ENCODE measurements at regions not wholly inside any gene's neighbourhood (a gene's known extent, or its start where the extent isn't known, plus 50 kb on each side); places are given as distances from the start of the nearest gene placed in this dataset.

DNA sequence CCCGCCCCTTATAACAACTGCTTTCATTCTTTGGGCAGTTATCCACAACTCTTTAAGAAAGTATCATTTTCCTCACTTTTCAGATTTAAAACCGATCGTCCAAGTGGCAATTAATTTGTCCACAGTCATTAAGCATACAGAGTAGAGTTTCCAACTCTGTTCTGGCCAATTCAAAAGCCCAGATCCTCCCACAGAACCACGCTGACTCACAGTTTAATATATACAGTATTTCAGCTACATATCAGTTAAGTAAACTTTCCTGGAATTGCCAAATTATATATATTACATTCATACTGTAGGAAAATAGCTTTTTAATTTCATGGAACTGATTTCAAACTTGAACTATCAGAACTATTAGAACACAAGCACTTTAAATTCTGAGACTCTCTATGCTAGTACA is 163.8 kb upstream of the ESRRG start:
- no peak for DNase-seq (ENCODE audit: low read depth, low spot score)

DNA sequence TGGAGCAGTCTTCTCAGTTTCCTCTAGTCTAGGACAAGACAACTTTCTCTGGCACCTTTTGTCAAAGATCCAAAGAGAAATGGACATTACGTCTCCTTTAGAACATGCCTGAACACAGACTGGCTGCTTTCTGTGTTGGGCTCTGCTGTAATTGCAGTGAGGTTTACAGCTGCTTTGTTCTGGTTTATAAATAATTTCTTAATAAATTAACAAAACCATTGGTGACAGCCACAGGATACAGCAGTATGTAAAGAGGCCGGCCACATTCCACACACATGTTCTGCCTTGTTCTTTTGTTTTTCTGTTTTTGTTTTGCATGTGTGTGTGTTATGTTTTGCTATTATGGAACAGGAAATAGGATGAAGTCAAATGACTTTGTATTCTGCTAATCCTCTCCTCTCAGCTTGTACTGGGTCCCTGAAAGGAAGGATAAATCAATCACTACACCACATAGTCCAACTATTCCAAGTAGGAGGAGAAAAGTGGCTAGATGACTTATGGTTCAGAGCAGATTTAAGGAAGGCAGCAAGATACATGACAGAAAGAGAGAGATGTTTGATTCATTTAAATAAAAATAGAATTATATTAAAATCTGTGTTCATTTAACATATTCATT is 161.5 kb upstream of the ESRRG start:
- no peak for DNase-seq (ENCODE audit: low read depth, low spot score)

DNA sequence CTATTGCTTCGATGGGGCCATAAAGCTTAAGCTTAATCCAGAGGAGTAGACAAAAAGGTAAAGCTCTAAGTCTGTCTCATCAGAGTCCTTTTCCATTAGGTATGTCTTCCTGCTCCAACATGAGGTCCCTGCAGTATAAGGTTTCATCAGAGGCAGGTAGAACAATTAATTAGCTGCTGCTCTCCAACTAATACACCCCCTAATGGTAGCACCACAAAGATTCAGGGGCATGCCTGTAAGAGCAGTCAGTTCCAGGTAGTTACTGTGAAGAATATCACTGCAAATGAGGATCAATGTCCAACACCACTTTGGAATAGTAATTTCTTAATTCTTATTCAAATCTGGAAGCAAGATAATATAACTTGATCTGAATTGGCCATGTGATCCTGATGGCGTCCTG is 160.3 kb upstream of the ESRRG start:
- no peak for DNase-seq (ENCODE audit: low read depth, low spot score)

GRCh38 chr1:216881695-216882094 is 158.5 kb upstream of the ESRRG start:
- no peak for DNase-seq (ENCODE audit: low read depth, low spot score)

DNA sequence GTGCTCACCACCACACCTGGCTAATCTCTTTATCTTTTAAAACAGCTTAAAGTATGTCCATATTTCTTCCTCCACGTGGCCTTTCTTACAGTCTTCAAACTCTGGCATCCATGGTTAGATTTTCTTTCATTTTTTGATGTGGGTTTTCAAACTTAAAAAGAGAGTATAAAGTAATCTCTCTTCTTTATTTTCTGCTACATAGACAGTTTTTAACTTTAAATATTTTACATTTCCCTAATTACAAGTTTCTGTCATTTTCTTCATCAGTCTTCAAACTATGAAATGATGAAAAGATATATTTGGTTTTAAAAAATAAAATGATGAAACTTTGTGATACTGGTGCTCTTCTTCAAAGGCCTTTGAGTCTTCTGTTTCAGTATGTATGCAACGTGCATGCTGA is 143.5 kb upstream of the ESRRG start:
- no peak for DNase-seq (ENCODE audit: low read depth, low spot score)

DNA sequence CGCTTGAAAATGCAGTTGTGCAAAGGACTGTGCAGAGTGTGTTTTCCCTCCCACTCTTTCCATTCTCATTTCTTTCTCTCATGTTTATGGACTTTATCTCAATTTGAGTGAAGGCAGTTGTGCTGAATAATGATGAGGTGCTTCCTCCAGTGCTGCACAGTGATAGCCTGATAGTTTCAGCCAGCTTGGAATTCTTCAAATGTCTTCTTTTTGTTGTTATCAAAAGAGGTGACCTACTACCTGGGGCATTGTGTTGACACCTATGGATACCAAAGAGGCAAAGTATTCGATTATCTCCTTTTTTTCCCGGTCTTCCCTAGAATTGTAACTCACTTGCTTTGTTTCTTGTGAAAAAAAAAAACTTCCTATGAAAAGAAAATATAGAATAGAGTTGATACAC is 132.6 kb upstream of the ESRRG start:
- no peak for DNase-seq (ENCODE audit: low read depth, low spot score)

DNA sequence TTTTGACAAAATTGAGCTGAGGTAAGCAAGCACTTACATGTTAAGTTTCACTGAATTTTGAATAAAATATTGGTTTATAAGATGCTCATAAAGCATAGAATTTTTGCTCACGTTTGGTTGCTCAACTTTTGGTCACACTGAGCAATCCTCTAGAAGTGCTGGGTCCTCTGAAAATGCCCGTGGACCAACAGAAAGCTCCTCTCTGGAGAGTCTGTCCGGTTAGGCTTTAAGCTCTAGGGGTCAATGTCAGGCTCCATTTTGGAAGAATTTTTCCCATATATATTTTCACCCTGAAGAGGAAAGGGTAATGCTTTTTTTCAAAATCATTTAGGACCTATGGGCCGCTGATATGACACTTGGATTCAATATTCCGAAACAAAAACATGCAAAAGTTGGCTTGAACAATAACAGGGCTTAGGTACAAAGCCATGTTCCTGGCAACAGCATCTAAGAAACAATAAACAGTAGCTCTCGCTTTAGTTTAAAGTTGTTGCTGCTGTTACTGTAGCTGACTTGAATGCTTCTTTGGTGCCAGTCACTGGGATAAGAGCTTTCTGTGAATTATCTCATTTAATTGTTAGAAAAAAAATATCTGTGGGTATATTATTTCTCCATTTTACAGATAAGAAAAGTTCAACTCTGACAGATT is 131.7 kb upstream of the ESRRG start:
- no peak for DNase-seq (ENCODE audit: low read depth, low spot score)

- no peak for DNase-seq (ENCODE audit: low read depth, low spot score)
Measured at GRCh38 chr1:216851073-216851472, 127.8 kb upstream of the ESRRG start.

DNA sequence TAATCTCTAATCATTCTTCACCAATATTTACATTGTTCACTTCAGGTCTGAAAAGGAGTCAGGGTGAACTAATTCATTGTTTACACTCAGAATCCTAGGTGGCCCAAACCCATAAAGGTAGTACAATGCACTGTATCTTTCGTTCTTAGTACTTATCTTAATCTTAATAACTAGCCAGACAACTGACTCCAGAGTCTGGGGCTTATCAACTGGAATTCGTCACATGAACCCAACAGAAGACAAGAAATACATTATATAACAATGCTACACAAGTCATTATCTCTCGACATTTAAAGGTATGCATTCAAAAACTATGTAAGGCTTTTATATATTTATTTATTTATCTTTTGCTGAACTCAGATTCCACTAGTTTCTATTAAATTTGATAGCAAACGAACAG is 125.9 kb upstream of the ESRRG start:
- no peak for DNase-seq (ENCODE audit: low read depth, low spot score)

DNA sequence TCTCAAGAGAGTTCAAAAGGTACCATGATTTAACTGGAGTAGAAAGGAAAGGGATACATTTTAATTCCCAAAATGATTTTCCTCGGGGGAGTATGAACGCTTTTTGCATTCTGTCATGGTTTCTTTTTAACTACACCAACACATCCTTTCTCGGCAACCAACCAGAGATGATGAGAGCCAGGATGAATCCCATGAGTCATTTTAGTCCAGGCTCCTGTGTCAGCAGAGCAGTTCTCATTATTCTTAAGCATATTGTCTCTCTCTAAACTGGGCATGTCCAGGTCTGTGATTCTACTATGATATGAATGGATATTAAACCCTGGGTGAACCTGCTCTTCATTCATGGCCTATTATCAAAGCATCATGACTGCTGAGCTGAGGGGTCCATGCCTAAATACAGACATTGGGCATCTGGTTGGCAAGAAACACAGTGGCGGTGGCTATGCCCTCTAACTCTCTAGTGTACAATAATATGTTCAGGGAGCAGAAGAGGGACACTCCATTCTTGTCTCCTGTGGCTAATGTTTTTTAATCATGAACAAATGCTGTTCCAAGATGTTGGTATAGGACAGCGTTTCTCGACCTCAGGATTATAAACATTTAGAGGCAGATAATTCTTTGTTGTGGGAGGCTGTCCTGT is 124.3 kb upstream of the ESRRG start:
- DNase-seq (ENCODE audit: low read depth, low spot score), result no peak

DNA sequence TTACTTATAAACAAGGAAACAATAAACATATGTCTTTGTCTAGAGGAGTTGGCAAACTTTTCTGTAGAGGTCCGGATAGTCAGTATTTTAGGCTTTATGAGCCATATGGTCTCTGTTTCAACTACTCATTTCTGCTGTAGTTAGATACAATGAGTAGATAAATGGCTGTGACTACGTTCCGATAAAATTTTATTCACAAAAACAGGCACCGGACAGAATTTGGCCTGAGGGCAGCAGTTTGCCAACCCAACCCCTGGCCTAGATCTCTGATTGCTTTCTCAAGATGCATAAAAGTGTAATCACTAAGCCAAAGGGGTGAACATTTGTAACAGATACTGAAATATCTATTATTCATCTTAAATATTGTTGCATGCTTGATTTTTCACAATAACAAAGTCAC is 123.1 kb upstream of the ESRRG start:
- DNase-seq (ENCODE audit: low read depth, low spot score), result no peak

DNA sequence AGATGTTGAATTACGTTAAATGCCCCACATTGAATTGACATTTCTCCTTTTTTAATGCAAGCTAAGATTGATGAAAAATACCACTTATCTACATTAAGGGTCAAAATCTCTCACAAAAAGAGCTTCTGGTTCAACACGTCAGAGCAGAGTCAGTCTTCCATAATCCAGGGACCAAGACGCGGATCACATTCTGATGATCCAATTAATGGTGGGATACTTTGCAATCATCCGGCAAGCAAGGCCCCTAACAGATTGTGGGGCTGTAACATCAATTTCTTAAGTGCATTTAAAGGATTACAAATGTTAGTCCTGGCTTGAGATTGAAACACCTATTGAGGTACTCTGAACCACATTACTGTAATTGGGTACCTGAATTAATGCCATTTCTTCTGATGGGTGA is 120.2 kb upstream of the ESRRG start:
- DNase-seq (ENCODE audit: low read depth, low spot score), result no peak

- no peak for DNase-seq (ENCODE audit: low read depth, low spot score)
Measured at GRCh38 chr1:216841165-216841564, 117.9 kb upstream of the ESRRG start.

GRCh38 chr1:216836316-216836715 is 113.1 kb upstream of the ESRRG start:
- DNase-seq (ENCODE audit: low read depth, low spot score), result no peak

DNA sequence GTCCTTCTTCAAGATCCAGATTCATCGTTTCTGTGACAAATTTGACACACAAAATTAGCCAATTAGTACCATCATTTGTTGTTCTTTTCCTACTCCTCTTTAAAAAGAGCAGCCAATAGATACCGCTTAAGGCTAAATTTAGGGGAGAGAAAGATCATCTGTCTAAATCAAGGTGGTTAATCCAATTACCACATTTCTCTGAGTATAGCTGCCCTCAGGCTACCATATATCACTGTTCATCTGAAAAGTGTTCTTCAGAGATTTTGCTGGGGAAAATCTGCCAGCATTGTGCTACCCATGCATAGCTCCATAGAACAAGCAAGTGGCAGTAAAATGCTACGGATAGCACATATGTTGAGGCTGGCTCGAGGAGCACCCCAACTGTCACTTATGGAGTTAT is 110.3 kb upstream of the ESRRG start:
- DNase-seq (ENCODE audit: low read depth, low spot score), result no peak

GRCh38 chr1:216832192-216832591 is 109.0 kb upstream of the ESRRG start:
- DNase-seq (ENCODE audit: low read depth, low spot score), result no peak

GRCh38 chr1:216830424-216831210 is 107.4 kb upstream of the ESRRG start:
- no peak for DNase-seq (ENCODE audit: low read depth, low spot score)

- no peak for DNase-seq (ENCODE audit: low read depth, low spot score)
Measured at GRCh38 chr1:216827251-216827650, 104.0 kb upstream of the ESRRG start.

- DNase-seq (ENCODE audit: low read depth, low spot score), result no peak
Measured at GRCh38 chr1:216826646-216827045, 103.4 kb upstream of the ESRRG start.

DNA sequence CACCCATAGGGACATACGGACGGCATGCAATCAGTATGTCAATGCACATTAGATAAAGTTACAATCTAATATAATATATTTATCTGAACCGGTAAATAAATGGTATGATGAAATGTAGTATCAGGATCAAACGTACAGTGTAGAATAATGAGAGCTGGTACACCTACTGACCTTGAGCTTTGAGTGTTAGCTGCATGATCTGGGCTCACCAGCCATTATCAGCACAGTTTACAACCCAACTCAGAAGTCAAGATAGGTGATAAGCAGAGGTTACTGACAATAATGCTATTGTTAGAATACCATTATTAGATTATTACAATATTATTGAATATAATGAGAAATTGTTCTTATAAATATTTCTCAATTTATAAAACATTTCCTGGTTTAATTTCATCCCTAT is 103.0 kb upstream of the ESRRG start:
- DNase-seq (ENCODE audit: low read depth, low spot score), result no peak

DNA sequence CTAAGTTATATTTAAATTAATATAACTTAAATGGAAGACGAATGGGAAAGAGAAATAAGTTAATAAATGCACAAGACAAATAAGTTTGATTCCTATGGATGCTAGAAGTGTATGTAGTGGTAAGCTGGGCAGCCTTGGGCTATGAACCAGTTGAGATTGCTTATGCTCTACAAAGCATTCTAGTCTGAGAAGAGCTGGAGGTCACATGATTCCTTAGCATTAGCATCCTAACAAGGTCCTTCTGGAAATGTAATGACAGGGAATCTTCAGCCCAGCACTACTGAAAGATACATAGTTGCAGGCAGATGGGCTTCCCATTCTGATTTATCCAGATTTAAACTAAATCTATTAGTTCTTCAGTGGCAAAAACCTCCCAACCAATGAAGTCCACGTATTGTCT is 102.3 kb upstream of the ESRRG start:
- DNase-seq (ENCODE audit: low read depth, low spot score), result no peak

DNA sequence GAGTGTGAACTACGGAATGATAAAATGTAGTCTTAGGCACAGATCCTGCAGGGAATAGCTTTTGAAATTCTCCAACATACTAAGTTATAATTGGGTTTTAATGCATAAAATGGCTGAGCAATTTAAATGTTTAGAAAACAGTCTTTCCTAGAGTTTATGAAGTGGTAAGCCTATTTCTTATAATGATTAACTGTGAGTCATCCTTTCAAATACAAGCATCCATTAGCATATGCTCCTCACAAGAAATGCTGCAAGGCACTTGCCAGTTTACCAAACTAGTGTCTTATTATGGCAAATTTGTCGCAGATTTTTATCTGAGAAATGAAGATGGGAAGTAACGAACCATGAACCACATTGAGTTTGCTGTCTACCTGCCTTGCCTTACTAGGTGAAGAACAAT is 101.3 kb upstream of the ESRRG start:
- DNase-seq (ENCODE audit: low read depth, low spot score), result no peak

DNA sequence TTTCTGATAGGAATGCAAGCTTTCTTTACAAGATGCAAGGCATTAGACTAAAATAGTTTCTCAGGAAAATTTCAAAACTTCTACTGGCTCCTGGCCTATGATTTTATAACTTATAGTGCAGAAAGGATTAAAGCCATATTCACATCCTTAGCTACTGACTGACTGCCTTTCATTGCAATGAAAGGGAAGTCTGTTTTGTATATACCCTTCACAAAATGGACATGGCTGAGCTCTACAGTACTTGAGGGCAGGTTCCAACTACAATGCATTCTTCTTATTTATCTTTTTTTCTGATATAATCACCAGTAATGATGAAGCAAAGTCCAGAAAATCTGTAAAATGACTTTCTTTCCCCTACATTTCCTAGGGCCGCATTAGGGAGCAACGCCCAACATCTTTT is 100.5 kb upstream of the ESRRG start:
- no peak for DNase-seq (ENCODE audit: low read depth, low spot score)
